ENCODE measurements at regions not wholly inside any gene's neighbourhood (a gene's known extent, or its start where the extent isn't known, plus 50 kb on each side); places are given as distances from the start of the nearest gene placed in this dataset.

DNA sequence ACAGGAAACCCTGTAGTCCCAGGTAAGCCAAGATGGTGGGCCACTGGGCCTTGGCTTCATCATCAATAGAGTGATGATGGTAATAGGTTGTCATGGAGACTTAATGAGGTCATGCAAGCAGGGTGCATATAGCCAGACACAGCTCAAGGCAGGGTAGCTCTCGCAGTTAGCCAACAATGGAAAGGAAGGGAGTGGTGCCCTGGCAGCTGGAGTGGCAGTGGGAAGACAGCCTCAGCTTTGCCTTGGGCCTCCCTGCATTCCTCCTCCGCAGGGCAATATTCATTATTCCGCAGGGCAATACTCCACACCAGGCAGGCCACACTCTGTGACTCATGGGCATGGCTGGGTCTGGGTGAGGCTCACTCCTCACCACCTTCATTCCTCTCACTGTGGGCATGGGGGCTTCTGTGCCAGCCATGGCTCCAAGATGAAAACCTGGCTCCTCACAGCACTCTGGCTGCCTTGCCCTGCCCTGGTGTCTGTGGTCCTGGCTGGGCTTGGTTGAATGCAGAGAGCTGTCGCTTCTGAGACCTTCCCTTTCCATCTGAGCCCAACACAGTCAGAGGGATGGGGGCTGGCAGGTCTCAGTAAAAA is 163.1 kb upstream of the PMEPA1 start:
- 90% methylated on average over 4 of the region's 4 CpGs; no CpG with 5 or more reads in 1 of the 2 experiments for WGBS, 2 experiments (ENCODE audit: extremely low coverage in 1 of 2, insufficient coverage in 1 of 2, insufficient read length in 1 of 2, insufficient replicate concordance in 2 of 2, low coverage in 1 of 2, low lambda C conversion rate in 2 of 2, missing lambda C conversion rate in 1 of 2)
- H3K79me2 ChIP-seq (ENCODE audit: control insufficient read depth in 1 of 2, insufficient read depth in 2 of 2, low read length in 2 of 2) = no peaks in the 10 kb centered on the region
- no peak overlapping the region for H3K27ac ChIP-seq (ENCODE audit: low read depth, low read length)
- H2BK5ac ChIP-seq (ENCODE audit: low read depth, low read length) = no peak overlapping the region
- no peak overlapping the region for H3K9ac ChIP-seq (replicated peaks in 1 of 4; ENCODE audit: extremely low read depth in 1 of 4, low read depth in 3 of 4, low read length in 3 of 4)
- FAIRE-seq = no peak
- H3K36me3 ChIP-seq (ENCODE audit: control insufficient read depth in 2 of 4, insufficient read depth in 4 of 4, low read length in 3 of 4) = no peaks in the 10 kb centered on the region
- no peak overlapping the region for H3K14ac ChIP-seq (ENCODE audit: insufficient read length)
- H3K4ac ChIP-seq (replicated peaks; ENCODE audit: insufficient read length, low read depth, low read length) = no peak overlapping the region
- no peak overlapping the region for H3K56ac ChIP-seq (replicated peaks; ENCODE audit: insufficient read length, low read depth, low read length)
- H4K91ac ChIP-seq (replicated peaks; ENCODE audit: insufficient read length, low read length) = no peak overlapping the region
- H4K20me1 ChIP-seq (replicated peaks in 1 of 2; ENCODE audit: control insufficient read depth in 1 of 2, insufficient read depth in 2 of 2, low read length in 2 of 2) = no peaks in the 10 kb centered on the region
- no peaks in the 10 kb centered on the region for H3K23me2 ChIP-seq (ENCODE audit: low read depth, low read length)
- no peak overlapping the region for H2AFZ ChIP-seq (ENCODE audit: low read length)
- H3K79me1 ChIP-seq (ENCODE audit: low read depth, low read length) = no peaks in the 10 kb centered on the region
- no peak overlapping the region for H2BK20ac ChIP-seq (ENCODE audit: low read length)
- H2BK12ac ChIP-seq (ENCODE audit: low read depth, low read length) = no peak overlapping the region
- peaks cover 0 to 3% (median under 1%) of the 10 kb centered on the region in 4 experiments; a peak in 1 of 7 replicates for H3K4me1 ChIP-seq (replicated peaks in 1 of 4; ENCODE audit: control insufficient read depth in 3 of 4, insufficient read depth in 4 of 4, low read length in 3 of 4)
- ChIA-PET CTCF (ENCODE audit: partially characterized antibody) (interaction anchor here (0.6 to 1.6 kb wide), 6 partner anchors 18 to 274 kb away, joined by 3 to 4 read pairs (median 3); partner anchors contain the start of gene ZBP1), POLR2A (ENCODE audit: partially characterized antibody) (no interaction called here)
- no peaks in the 10 kb centered on the region; a peak in 1 of 7 replicates for H3K27me3 ChIP-seq (replicated peaks in 1 of 4; ENCODE audit: control insufficient read depth in 3 of 4, extremely low read depth in 1 of 4, insufficient read depth in 3 of 4, low read length in 3 of 4)
- no peak overlapping the region for H2BK120ac ChIP-seq (replicated peaks; ENCODE audit: low read depth, low read length)
- H3K23ac ChIP-seq (ENCODE audit: insufficient read length) = no peak overlapping the region
- no peak overlapping the region for H4K5ac ChIP-seq (ENCODE audit: insufficient read length, low read depth, low read length)
- H4K8ac ChIP-seq (ENCODE audit: extremely low read depth, insufficient read depth, low read length) = no peak overlapping the region
- H3K18ac ChIP-seq (ENCODE audit: extremely low read depth, low read length) = no peak overlapping the region
- peak in 1 of 2 experiments; percentile 17 for DNase-seq (ENCODE audit: low read depth in 1 of 2, low spot score in 2 of 2)
- TF ChIP-seq POLR2A (IDR thresholded peaks at IDR 0.05; ENCODE audit: control extremely low read depth in 1 of 2, low read depth in 2 of 2, low read length in 2 of 2) (no peak), RFX5 (IDR thresholded peaks at IDR 0.05; ENCODE audit: borderline replicate concordance, low read depth, low read length) (no peak), EGR1 (IDR thresholded peaks at IDR 0.05; ENCODE audit: borderline replicate concordance, low read depth, low read length) (no peak), KDM1A (IDR thresholded peaks at IDR 0.05; ENCODE audit: borderline replicate concordance, low read length) (no peak), SP2 (IDR thresholded peaks at IDR 0.05; ENCODE audit: low read length) (no peak)
- no peak overlapping the region for H3K4me3 ChIP-seq (ENCODE audit: extremely low read depth in 1 of 4, insufficient read depth in 2 of 4, low read depth in 3 of 4, low read length in 4 of 4)
- H3K4me2 ChIP-seq (ENCODE audit: insufficient read depth in 1 of 2, low read depth in 2 of 2, low read length in 2 of 2) = no peak overlapping the region
- no peak overlapping the region for H2AK5ac ChIP-seq (ENCODE audit: low read depth, low read length)
- no peaks in the 10 kb centered on the region for H3K9me3 ChIP-seq (ENCODE audit: insufficient read depth in 2 of 2, low read depth in 1 of 2, low read length in 1 of 2)
- H2BK15ac ChIP-seq (ENCODE audit: low read length) = no peak overlapping the region

Measured in H1 (cell line).